ENCODE measurements at regions not wholly inside any gene's neighbourhood (a gene's known extent, or its start where the extent isn't known, plus 50 kb on each side); places are given as distances from the start of the nearest gene placed in this dataset.

GRCh38 chr4:176443117-176443516 is 123.4 kb downstream of the SPCS3 start:
- no peaks in the 10 kb centered on the region for H3K9me3 ChIP-seq
- H3K4me3 ChIP-seq = no peak overlapping the region
- no peaks in the 10 kb centered on the region for H3K4me1 ChIP-seq
- H3K27me3 ChIP-seq = no peaks in the 10 kb centered on the region
- no peak overlapping the region for H3K27ac ChIP-seq
- WGBS (ENCODE audit: insufficient coverage, low coverage, low lambda C conversion rate, missing lambda C conversion rate) = 39% methylated on average over 4 of the region's 4 CpGs
- ATAC-seq = no peak
- intact Hi-C loops (cut with DNase I) = no loop called here
- TF ChIP-seq, protein P1, sequence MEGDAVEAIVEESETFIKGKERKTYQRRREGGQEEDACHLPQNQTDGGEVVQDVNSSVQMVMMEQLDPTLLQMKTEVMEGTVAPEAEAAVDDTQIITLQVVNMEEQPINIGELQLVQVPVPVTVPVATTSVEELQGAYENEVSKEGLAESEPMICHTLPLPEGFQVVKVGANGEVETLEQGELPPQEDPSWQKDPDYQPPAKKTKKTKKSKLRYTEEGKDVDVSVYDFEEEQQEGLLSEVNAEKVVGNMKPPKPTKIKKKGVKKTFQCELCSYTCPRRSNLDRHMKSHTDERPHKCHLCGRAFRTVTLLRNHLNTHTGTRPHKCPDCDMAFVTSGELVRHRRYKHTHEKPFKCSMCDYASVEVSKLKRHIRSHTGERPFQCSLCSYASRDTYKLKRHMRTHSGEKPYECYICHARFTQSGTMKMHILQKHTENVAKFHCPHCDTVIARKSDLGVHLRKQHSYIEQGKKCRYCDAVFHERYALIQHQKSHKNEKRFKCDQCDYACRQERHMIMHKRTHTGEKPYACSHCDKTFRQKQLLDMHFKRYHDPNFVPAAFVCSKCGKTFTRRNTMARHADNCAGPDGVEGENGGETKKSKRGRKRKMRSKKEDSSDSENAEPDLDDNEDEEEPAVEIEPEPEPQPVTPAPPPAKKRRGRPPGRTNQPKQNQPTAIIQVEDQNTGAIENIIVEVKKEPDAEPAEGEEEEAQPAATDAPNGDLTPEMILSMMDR (IDR thresholded peaks at IDR 0.05) = no peak
- no peak for TF ChIP-seq POLR2A (IDR thresholded peaks at IDR 0.05)
- no peaks in the 10 kb centered on the region for H3K36me3 ChIP-seq
- no peak for DNase-seq

GRCh38 chr4:176443646-176444409 is 124.1 kb downstream of the SPCS3 start:
- intact Hi-C loops (cut with DNase I) = no loop called here
- ATAC-seq = no peak
- H3K9me3 ChIP-seq = no peaks in the 10 kb centered on the region
- DNase-seq = no peak
- no peaks in the 10 kb centered on the region for H3K4me1 ChIP-seq
- no peaks in the 10 kb centered on the region for H3K27me3 ChIP-seq
- H3K4me3 ChIP-seq = no peak overlapping the region
- WGBS (ENCODE audit: insufficient coverage, low coverage, low lambda C conversion rate, missing lambda C conversion rate) = 28% methylated on average over 3 of the region's 3 CpGs
- TF ChIP-seq, protein P1 (IDR thresholded peaks at IDR 0.05) = no peak
- no peak for TF ChIP-seq POLR2A (IDR thresholded peaks at IDR 0.05)
- no peak overlapping the region for H3K27ac ChIP-seq
- no peaks in the 10 kb centered on the region for H3K36me3 ChIP-seq

- ATAC-seq = no peak
- DNase-seq = no peak
- no peak overlapping the region for H3K27ac ChIP-seq
- no peak for TF ChIP-seq POLR2A (IDR thresholded peaks at IDR 0.05)
- TF ChIP-seq, protein P1 (IDR thresholded peaks at IDR 0.05) = no peak
- WGBS (ENCODE audit: insufficient coverage, low coverage, low lambda C conversion rate, missing lambda C conversion rate) = 50% methylated on average over 3 of the region's 3 CpGs
- no peaks in the 10 kb centered on the region for H3K9me3 ChIP-seq
- H3K27me3 ChIP-seq = no peaks in the 10 kb centered on the region
- no peak overlapping the region for H3K4me3 ChIP-seq
- no peaks in the 10 kb centered on the region for H3K4me1 ChIP-seq
- no peaks in the 10 kb centered on the region for H3K36me3 ChIP-seq
- intact Hi-C loops (cut with DNase I) = no loop called here
These were observed 125.0 kb downstream of the SPCS3 start for GRCh38 chr4:176444741-176445140.

GRCh38 chr4:176448761-176449160 is 129.0 kb downstream of the SPCS3 start:
- intact Hi-C loops (cut with DNase I) = no loop called here
- 73% methylated on average over 3 of the region's 3 CpGs for WGBS (ENCODE audit: insufficient coverage, low coverage, low lambda C conversion rate, missing lambda C conversion rate)
- TF ChIP-seq, protein P1 (IDR thresholded peaks at IDR 0.05) = no peak
- no peak for TF ChIP-seq POLR2A (IDR thresholded peaks at IDR 0.05)
- H3K36me3 ChIP-seq = no peaks in the 10 kb centered on the region
- no peaks in the 10 kb centered on the region for H3K9me3 ChIP-seq
- no peak overlapping the region for H3K27ac ChIP-seq
- no peaks in the 10 kb centered on the region for H3K27me3 ChIP-seq
- no peak for DNase-seq
- ATAC-seq = no peak
- no peak overlapping the region for H3K4me3 ChIP-seq
- no peaks in the 10 kb centered on the region for H3K4me1 ChIP-seq
